Fibroblast of lung (primary cell): ENCODE measurements at regions not wholly inside any gene's neighbourhood (a gene's known extent, or its start where the extent isn't known, plus 50 kb on each side); places are given as distances from the start of the nearest gene placed in this dataset.

ENCODE experiments used
- CTCF ChIP-seq, 2 donors: IDR thresholded peaks in 1 of 2; conservative IDR thresholded peaks in 1 of 2; 1 replicate in 1 of 2; 2 replicates in 1 of 2; pipeline ENCODE4 v1.5.1; 2011 to 2012; ENCODE audit warnings: low read length in 2 of 2, control low read depth in 1 of 2, inconsistent platforms in 1 of 2, low read depth in 1 of 2, mild to moderate bottlenecking in 1 of 2
- EZH2 ChIP-seq: IDR thresholded peaks from 2 replicates; pipeline ENCODE4 v1.5.1; 2012; ENCODE audit warnings: low read length, control low read depth, mild to moderate bottlenecking; ENCODE audit errors: missing control alignments

- no peak for TF ChIP-seq CTCF (conservative IDR thresholded peaks at IDR 0.05 in 1 of 2, IDR thresholded peaks at IDR 0.05 in 1 of 2; ENCODE audit: low read depth in 1 of 2, low read length in 2 of 2)
- no peak for TF ChIP-seq EZH2
These were observed 68.5 kb downstream of the FASLG start for GRCh38 chr1:172727275-172727857.
